ENCODE measurements at regions not wholly inside any gene's neighbourhood (a gene's known extent, or its start where the extent isn't known, plus 50 kb on each side); places are given as distances from the start of the nearest gene placed in this dataset.
"Not testable (repeated sequence)": the region's sequence is repeated elsewhere in the genome, so short reads cannot be mapped to it uniquely, and the experiment has no call there.

DNA sequence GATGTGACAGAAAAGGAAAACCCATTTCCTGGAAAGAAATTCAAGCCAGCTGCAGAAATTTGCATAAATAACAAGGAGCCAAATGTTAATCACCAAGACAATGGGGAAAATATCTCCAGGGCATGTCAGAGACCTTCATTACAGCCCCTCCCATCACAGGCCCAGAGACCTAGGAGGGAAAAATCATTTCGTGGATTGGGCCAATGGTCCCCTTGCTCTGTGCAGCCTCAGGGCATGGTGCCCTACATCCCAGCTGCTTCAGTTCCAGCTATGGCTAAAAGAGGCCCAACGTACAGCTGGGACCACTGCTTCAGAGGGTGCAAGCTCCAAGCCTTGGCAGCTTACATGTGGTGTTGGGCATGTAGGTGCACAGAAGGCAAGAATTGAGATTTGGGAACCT, 558.3 kb downstream of the FRK start:
- H3K9me3 ChIP-seq (replicated peaks; ENCODE audit: control insufficient read depth, insufficient read depth, low read depth, low read length); H4K20me1 ChIP-seq (replicated peaks; ENCODE audit: control insufficient read depth, insufficient read depth, low read length); CTCF ChIA-PET (ENCODE audit: low intra/inter-chr PET ratio); ATAC-seq; H3K4me3 ChIP-seq; H3K27me3 ChIP-seq (ENCODE audit: control insufficient read depth in 2 of 2, insufficient read depth in 2 of 2, low read length in 2 of 2); H3K9me1 ChIP-seq (ENCODE audit: control insufficient read depth, insufficient read depth, low read length); H3K79me2 ChIP-seq (ENCODE audit: control insufficient read depth, insufficient read depth, low read length); FAIRE-seq; H3K4me1 ChIP-seq (replicated peaks in 1 of 2; ENCODE audit: control insufficient read depth in 2 of 2, insufficient read depth in 2 of 2, low read length in 2 of 2); BruUV-seq (replicated peaks); H3K4me2 ChIP-seq (ENCODE audit: insufficient read depth, low read length); in situ Hi-C loops (cut with MboI); H3K27ac ChIP-seq (ENCODE audit: extremely low read depth, low read depth, low read length); DNase-seq (ENCODE audit: extremely low read depth in 1 of 4, low spot score in 3 of 4); H3K36me3 ChIP-seq (ENCODE audit: control insufficient read depth, insufficient read depth, low read length); H3K9ac ChIP-seq (ENCODE audit: insufficient read depth in 1 of 2, low read depth in 2 of 2, low read length in 2 of 2); intact Hi-C loops (cut with micrococcal nuclease); H2AFZ ChIP-seq (ENCODE audit: low read depth, low read length); POLR2A ChIA-PET: not testable (repeated sequence)
- WGBS (ENCODE audit: insufficient coverage, low coverage, missing lambda C conversion rate) = 0% methylated on average over 2 of the region's 2 CpGs

GRCh38 chr6:115495184-115495583, 565.5 kb downstream of the FRK start:
- BruUV-seq (replicated peaks) = no TSS peak
- FAIRE-seq = no peak
- 0% methylated on average over 3 of the region's 3 CpGs for WGBS (ENCODE audit: insufficient coverage, low coverage, missing lambda C conversion rate)

More at GRCh38 chr6:115495184-115495583, 565.5 kb downstream of the FRK start:
- H3K36me3 ChIP-seq (ENCODE audit: control insufficient read depth, insufficient read depth, low read length) = no peaks in the 10 kb centered on the region
- TF ChIP-seq, protein P1, sequence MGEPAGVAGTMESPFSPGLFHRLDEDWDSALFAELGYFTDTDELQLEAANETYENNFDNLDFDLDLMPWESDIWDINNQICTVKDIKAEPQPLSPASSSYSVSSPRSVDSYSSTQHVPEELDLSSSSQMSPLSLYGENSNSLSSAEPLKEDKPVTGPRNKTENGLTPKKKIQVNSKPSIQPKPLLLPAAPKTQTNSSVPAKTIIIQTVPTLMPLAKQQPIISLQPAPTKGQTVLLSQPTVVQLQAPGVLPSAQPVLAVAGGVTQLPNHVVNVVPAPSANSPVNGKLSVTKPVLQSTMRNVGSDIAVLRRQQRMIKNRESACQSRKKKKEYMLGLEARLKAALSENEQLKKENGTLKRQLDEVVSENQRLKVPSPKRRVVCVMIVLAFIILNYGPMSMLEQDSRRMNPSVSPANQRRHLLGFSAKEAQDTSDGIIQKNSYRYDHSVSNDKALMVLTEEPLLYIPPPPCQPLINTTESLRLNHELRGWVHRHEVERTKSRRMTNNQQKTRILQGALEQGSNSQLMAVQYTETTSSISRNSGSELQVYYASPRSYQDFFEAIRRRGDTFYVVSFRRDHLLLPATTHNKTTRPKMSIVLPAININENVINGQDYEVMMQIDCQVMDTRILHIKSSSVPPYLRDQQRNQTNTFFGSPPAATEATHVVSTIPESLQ (CRISPR knock-in tag; IDR thresholded peaks at IDR 0.05) = no peak
- TF ChIP-seq NCOA4 (IDR thresholded peaks at IDR 0.05; ENCODE audit: partially characterized antibody) (no peak), ZNF707 (CRISPR knock-in tag; conservative IDR thresholded peaks at IDR 0.05) (peak; percentile 73)
- H3K27ac ChIP-seq (ENCODE audit: extremely low read depth, low read depth, low read length) = no peak overlapping the region
- no peak overlapping the region for H3K4me2 ChIP-seq (ENCODE audit: insufficient read depth, low read length)
- no peaks in the 10 kb centered on the region for H4K20me1 ChIP-seq (replicated peaks; ENCODE audit: control insufficient read depth, insufficient read depth, low read length)
- H2AFZ ChIP-seq (ENCODE audit: low read depth, low read length) = no peak overlapping the region
- no peak overlapping the region for H3K4me3 ChIP-seq
- H3K9me1 ChIP-seq (ENCODE audit: control insufficient read depth, insufficient read depth, low read length) = no peaks in the 10 kb centered on the region
- no peaks in the 10 kb centered on the region for H3K79me2 ChIP-seq (ENCODE audit: control insufficient read depth, insufficient read depth, low read length)
- intact Hi-C loops (cut with micrococcal nuclease) (no loop called here), in situ Hi-C loops (cut with MboI) (no loop called here)
- H3K27me3 ChIP-seq (ENCODE audit: control insufficient read depth in 2 of 2, insufficient read depth in 2 of 2, low read length in 2 of 2) = no peaks in the 10 kb centered on the region
- 0 out of 2 replicates have a peak, but pooled peaks cover 2% of the 10 kb centered on the region for H3K9me3 ChIP-seq (replicated peaks; ENCODE audit: control insufficient read depth, insufficient read depth, low read depth, low read length)
- no peak for DNase-seq (ENCODE audit: extremely low read depth in 1 of 4, low spot score in 3 of 4)
- CTCF ChIA-PET (ENCODE audit: low intra/inter-chr PET ratio) = no interaction called here
- POLR2A ChIA-PET = no interaction called here
- no peak for ATAC-seq
- H3K9ac ChIP-seq (ENCODE audit: insufficient read depth in 1 of 2, low read depth in 2 of 2, low read length in 2 of 2) = no peak overlapping the region
- no peaks in the 10 kb centered on the region for H3K4me1 ChIP-seq (replicated peaks in 1 of 2; ENCODE audit: control insufficient read depth in 2 of 2, insufficient read depth in 2 of 2, low read length in 2 of 2)

Data from K562 (cell line).